NB4 (cell line): ENCODE measurements at regions not wholly inside any gene's neighbourhood (a gene's known extent, or its start where the extent isn't known, plus 50 kb on each side); places are given as distances from the start of the nearest gene placed in this dataset.

Experiments
- MAX ChIP-seq: IDR thresholded peaks from 2 replicates; pipeline ENCODE4 v1.6.1; 2011; ENCODE audit warnings: low read depth, low read length
- MYC ChIP-seq: IDR thresholded peaks from 2 replicates; pipeline ENCODE4 v1.6.1; 2011; ENCODE audit warnings: low read depth, low read length
- POLR2A ChIP-seq: IDR thresholded peaks from 2 replicates; pipeline ENCODE4 v1.6.1; 2011; ENCODE audit warnings: mild to moderate bottlenecking; ENCODE audit not compliant: insufficient read length; ENCODE audit errors: extremely low read depth

GRCh38 chr21:23593582-23593981 lies 2013.7 kb downstream of the MRPL39 start:
- TF ChIP-seq MYC (no peak), POLR2A (no peak), MAX (no peak)
